GM10266 (cell line): ENCODE measurements at regions not wholly inside any gene's neighbourhood (a gene's known extent, or its start where the extent isn't known, plus 50 kb on each side); places are given as distances from the start of the nearest gene placed in this dataset.

Source experiments
- DNase-seq: peaks from one replicate; pipeline ENCODE4 v3.0.0; 2012; ENCODE audit errors: extremely low spot score
- CTCF ChIP-seq: IDR thresholded peaks from 2 replicates; pipeline ENCODE4 v1.5.1; 2012; ENCODE audit warnings: mild to moderate bottlenecking, low read depth; ENCODE audit not compliant: control insufficient read depth, insufficient read depth; ENCODE audit errors: missing control alignments

- TF ChIP-seq CTCF = no peak
- DNase-seq = no peak
These were observed 105.5 kb downstream of the DLL1 start for GRCh38 chr6:170185175-170185978.

GRCh38 chr6:170184316-170184715, 106.6 kb downstream of the DLL1 start:
- TF ChIP-seq CTCF = no peak
- no peak for DNase-seq

- TF ChIP-seq CTCF = no peak
- DNase-seq = no peak
These were observed 107.4 kb downstream of the DLL1 start for GRCh38 chr6:170183521-170183920.

- no peak for DNase-seq
- no peak for TF ChIP-seq CTCF
These were observed 108.1 kb downstream of the DLL1 start for GRCh38 chr6:170182781-170183120.

GRCh38 chr6:170182093-170182780, 108.6 kb downstream of the DLL1 start:
- no peak for TF ChIP-seq CTCF
- no peak for DNase-seq

- no peak for TF ChIP-seq CTCF
- no peak for DNase-seq
These were observed 109.6 kb downstream of the DLL1 start for GRCh38 chr6:170181338-170181690.

GRCh38 chr6:170180671-170181337, 110.1 kb downstream of the DLL1 start:
- no peak for TF ChIP-seq CTCF
- DNase-seq = no peak
